ENCODE measurements at regions not wholly inside any gene's neighbourhood (a gene's known extent, or its start where the extent isn't known, plus 50 kb on each side); places are given as distances from the start of the nearest gene placed in this dataset.

DNA sequence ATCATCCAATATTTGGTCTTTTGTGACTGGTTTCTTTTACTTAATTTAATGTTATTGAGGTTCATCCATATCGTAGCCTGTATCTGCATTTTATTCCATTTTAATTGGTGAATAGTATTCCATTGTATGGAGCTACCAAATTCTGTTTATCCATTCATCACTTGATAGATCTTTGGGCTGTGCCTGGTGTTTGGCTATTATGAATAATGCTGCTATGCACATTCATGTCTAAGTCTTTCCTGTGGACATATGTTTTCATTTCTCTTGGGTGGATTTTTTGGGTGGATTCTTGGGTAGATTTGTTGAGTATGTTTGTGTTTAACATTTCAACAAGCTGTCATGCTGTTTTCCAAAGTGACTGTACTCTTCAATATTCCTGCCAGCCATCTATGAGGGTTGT lies 52.5 kb upstream of the NEDD4L start:
- no peak for DNase-seq (ENCODE audit: low read depth)

- no peak for DNase-seq (ENCODE audit: low read depth)
Measured at GRCh38 chr18:57989536-57989935, 54.5 kb upstream of the NEDD4L start.

DNA sequence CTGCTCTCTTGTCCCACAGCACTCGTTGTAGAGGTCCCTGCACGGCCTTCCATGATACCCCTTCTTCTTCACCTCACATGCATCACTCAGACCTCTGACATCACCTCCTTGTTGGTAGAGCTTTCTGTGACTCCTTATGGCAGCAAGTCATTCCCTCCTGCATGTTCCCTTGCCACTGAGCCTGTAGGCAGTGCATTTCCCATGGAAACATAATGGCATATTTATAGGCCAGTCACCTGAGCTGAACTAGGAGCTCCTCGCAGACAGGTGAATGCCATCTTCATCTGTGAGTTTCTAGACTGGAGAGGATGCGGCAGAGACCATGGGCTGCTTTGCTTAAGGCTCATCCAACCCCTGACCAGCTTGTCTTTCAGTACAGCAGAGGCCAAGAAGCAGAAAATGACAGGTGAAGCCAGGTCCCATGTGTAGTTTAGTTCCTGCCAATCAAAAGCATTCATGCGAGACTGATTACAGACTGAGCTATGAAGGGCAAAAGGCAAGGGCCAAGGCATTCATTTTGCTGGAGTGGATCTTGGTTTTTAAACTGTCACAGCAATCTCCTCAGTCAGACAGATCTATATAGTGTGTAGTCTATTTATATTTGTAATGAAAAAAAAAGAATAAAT lies 59.4 kb upstream of the NEDD4L start:
- DNase-seq (ENCODE audit: low read depth) = no peak

- no peak for DNase-seq (ENCODE audit: low read depth)
Measured at GRCh38 chr18:57983965-57984364, 60.1 kb upstream of the NEDD4L start.

GRCh38 chr18:57983472-57983871 lies 60.6 kb upstream of the NEDD4L start:
- DNase-seq (ENCODE audit: low read depth) = no peak

GRCh38 chr18:57982372-57983021 lies 61.5 kb upstream of the NEDD4L start:
- DNase-seq (ENCODE audit: low read depth) = no peak

DNA sequence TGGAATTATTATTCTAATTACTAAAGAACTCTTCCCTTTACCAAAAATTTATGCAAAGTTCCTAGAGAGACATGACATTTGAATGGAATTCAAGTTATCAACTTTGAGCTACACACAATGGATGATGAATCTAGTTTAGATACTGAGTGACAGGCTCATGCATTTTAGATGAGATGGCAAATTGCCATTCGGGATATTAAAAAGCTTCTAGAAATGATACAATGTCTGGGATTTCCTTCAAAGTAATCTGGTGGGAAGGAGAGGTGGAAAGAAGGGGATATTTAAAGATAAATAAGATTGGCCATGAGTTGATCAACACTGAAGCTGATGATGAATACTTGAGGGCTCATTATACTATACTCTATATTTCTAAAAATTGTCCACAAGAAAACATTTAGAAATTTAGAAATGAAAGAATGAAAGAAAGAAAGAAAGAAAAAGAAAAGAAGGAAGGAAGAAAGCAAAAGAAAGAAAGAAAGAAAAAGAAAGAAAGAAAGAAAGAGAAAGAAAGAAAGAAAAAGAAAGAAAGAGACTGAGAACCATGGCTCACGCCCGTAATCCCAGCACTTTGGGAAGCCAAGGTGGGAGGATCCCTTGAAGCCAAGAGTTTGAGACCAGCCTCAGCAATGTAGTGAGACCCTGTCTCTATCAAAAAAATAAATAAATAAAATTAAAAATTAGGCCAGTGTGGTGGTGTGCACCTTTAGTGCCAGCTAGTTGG lies 62.6 kb upstream of the NEDD4L start:
- no peak for DNase-seq (ENCODE audit: low read depth)

GRCh38 chr18:57980573-57981307 lies 63.3 kb upstream of the NEDD4L start:
- DNase-seq (ENCODE audit: low read depth) = no peak

DNA sequence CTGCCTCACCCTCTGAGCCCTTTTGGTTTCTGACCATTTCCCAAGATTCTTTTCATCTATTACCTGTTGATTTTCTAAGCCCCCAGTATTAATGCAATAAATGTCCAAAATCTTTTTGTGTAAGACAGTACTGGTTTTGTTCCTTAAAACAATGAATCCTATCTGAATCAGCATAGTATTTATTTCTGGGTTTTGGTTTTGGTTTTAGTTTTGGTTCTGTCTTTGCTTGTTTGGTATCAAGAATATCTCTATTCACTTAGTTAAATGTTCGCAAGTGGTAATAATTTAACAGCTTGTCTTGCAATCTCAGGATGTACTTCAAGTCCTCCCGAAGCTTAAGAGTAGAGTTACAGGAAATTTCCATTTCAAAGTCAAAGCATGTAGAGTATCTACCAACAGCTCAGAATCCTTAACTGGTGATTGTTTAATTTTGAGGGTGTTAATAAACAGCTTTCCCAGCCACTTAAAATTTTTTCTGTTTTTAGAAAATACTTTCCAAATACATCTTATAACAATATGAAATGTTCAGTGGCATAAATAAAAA lies 67.7 kb upstream of the NEDD4L start:
- no peak for DNase-seq (ENCODE audit: low read depth)

GRCh38 chr18:57975805-57976204 lies 68.2 kb upstream of the NEDD4L start:
- DNase-seq (ENCODE audit: low read depth) = no peak

DNA sequence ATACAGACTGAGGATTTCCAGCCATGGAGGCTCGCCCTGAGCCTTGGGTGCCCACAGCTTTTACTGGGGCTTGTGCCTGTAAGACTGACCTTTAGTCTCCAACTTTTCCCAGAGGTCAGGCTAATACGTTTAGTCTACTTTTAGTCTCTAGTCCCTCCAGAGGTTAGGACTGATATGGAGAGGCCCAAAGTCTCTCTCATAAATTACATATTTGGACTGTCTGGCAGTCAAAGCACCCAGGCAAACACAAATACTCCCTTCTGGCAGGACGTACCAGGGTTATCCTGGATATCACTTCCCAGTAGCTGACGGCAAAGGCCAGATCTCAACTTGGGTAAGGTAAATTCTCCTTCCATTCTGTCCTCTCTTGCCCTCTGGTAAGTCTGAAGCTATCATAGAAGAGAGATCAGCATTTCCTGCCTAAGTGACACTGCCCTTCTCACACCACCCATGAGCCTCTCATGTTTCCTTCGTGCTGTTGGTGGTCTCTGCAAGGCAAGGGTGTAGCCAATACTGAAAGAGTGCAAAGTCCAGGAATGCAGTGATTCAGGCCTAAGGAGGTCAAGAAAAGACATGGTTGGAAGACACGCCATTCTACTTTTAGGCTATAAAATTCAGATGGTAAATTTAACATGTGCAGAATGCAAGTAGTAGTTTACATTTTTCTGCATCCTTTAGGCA lies 69.3 kb upstream of the NEDD4L start:
- DNase-seq (ENCODE audit: low read depth) = no peak

- no peak for DNase-seq (ENCODE audit: low read depth)
Measured at GRCh38 chr18:57973889-57974288, 70.1 kb upstream of the NEDD4L start.

DNA sequence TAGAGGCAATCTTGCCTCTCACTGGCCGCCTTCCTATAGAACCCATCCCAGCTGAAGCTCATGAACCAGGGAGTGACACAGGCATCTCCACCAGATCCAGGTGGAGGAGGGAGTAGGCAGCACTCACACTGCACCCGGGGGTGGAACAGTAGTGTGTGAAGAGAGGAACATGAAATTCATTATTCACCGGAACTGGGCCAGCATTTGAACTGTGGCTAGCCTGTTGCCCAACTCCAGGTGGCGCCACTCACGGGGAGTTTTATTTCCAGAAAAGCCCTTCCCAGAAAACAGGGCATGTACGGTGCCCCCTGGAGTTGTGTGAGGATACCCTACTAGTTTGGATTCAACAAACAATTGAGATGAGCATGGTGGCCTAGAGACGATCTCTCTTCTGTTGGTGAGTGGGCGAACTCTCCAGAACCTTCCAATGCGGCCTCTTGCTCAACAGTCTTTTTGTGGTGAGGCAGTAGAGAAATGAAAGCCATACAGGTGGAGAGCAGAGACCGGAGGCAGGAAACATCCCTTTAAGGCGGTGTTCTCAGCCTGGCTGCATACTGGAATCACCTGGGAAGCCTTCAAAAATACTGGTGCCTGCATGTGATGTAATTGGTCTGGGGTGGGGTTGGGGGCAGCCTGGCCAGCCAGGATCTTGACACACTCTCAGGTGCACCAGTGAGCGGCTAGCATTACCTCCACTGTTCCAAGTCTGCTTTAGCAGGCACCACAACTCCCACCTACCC lies 73.5 kb upstream of the NEDD4L start:
- no peak for DNase-seq (ENCODE audit: low read depth)

- no peak for DNase-seq (ENCODE audit: low read depth)
Measured at GRCh38 chr18:57969824-57970223, 74.2 kb upstream of the NEDD4L start.

GRCh38 chr18:57965246-57965645 lies 78.8 kb upstream of the NEDD4L start:
- no peak for DNase-seq (ENCODE audit: low read depth)

DNA sequence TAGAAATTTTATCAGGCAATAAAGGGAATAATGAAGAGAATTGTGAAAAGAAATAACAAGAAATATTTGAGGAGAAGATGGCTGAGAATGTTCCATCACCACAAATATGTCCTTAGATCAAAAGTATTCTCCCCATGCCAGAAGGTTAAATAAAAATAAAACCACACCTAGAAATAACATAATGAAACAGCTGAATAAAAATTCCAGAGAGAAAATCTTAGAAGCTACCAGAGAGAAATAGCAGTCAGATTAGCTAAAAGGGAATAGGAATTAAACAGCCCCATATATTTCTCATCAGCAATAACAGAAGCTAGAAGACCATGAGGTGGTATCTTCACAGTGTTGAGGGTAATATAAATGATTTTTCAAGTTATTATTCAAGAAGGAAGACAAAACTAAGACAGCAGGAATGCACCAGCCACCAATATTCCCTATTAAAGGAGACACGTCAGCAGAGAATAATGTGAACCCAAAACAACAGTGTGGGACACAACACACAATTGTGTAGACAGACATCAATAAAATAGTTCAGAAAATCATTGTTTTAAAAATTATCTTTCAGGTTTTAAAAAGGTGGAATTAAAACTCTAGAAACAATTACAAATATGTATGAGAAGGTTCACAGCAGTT lies 82.0 kb upstream of the NEDD4L start:
- no peak for DNase-seq (ENCODE audit: low read depth)

GRCh38 chr18:57961411-57961810 lies 82.6 kb upstream of the NEDD4L start:
- DNase-seq (ENCODE audit: low read depth) = no peak

GRCh38 chr18:57959278-57959677 lies 84.7 kb upstream of the NEDD4L start:
- no peak for DNase-seq (ENCODE audit: low read depth)

GRCh38 chr18:57957210-57957609 lies 86.8 kb upstream of the NEDD4L start:
- no peak for DNase-seq (ENCODE audit: low read depth)

DNA sequence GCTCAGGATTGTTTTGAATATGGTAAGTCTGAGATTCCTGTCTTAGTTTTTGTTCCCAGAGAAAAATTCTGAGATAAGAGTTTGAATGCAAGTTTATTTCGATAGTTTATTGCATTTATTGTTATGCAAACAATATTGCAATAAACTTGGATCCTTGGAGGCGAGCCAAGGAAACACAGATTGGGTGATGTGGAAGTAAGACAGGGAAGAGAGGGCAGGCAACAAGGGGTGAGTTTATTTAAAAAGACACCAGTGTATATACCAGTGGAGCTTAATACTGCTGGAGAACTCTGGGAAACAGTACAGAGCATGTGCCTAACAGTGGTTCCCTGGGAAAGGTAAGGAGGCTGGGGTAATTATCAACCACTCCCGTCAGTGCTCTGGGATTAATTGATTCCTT lies 87.5 kb upstream of the NEDD4L start:
- no peak for DNase-seq (ENCODE audit: low read depth)

- no peak for DNase-seq (ENCODE audit: low read depth)
Measured at GRCh38 chr18:57954935-57955334, 89.1 kb upstream of the NEDD4L start.

Measured in stimulated activated CD4-positive, alpha-beta T cell treated with anti-CD3 and anti-CD28 coated beads, Interleukin-2, amount 100 ng/mL, for 4 hours (primary cell).